Testis (tissue), 2 donors: ENCODE measurements at regions not wholly inside any gene's neighbourhood (a gene's known extent, or its start where the extent isn't known, plus 50 kb on each side); places are given as distances from the start of the nearest gene placed in this dataset.
"Not testable (repeated sequence)": the region's sequence is repeated elsewhere in the genome, so short reads cannot be mapped to it uniquely, and the experiment has no call there.

Experiments
- DNase-seq: peaks from one replicate; pipeline ENCODE4 v3.0.0-alpha.2; 2019
- H3K27ac ChIP-seq, 2 donors: fragments of 200-600 bp; sonication (generic); one replicate each; pipeline ENCODE4 v1.5.1; 2019
- H3K27me3 ChIP-seq: fragments of 200-600 bp; sonication (generic); one replicate; pipeline ENCODE4 v1.5.1; 2019
- H3K36me3 ChIP-seq: fragments of 200-600 bp; sonication (generic); one replicate; pipeline ENCODE4 v1.5.1; 2017; ENCODE audit warnings: low read depth; ENCODE audit errors: missing control alignments
- H3K4me1 ChIP-seq: fragments of 200-600 bp; sonication (generic); one replicate; pipeline ENCODE4 v1.5.1; 2019
- H3K4me3 ChIP-seq, 2 donors: fragments of 200-600 bp; sonication (generic); one replicate each; pipeline ENCODE4 v1.5.1; 2017 to 2019
- H3K9me3 ChIP-seq: fragments of 200-600 bp; sonication (generic); one replicate; pipeline ENCODE4 v1.5.1; 2017
- POLR2A ChIP-seq: fragments of 450-650 bp; IDR thresholded peaks from one replicate; pipeline ENCODE4 v1.6.1; 2017; ENCODE audit warnings: antibody characterized with exemption, mild to moderate bottlenecking, moderate library complexity
- WGBS, 2 donors: methylation state at CpG; one replicate each; pipeline ENCODE4 v1.1.5; 2018; 5-methylcytosine and 5-hydroxymethylcytosine counted together
- intact Hi-C: fragments of 100-400 bp; cut with DNase I; formaldehyde crosslinking; loops from one replicate; pipeline ENCODE4 v1.15.1; 2023; ENCODE audit warnings: low total_unique reads
- TF ChIP-seq, protein P1 (sequence below), 3 experiments: fragments of 450-650 bp in 2 of 3; fragments of 200-600 bp in 1 of 3; sonication (generic) in 1 of 3; IDR thresholded peaks; one replicate each; pipeline ENCODE4 v1.5.1; 2016 to 2019; ENCODE audit warnings: antibody characterized with exemption in 3 of 3, mild to moderate bottlenecking in 2 of 3, moderate library complexity in 1 of 3

DNA sequence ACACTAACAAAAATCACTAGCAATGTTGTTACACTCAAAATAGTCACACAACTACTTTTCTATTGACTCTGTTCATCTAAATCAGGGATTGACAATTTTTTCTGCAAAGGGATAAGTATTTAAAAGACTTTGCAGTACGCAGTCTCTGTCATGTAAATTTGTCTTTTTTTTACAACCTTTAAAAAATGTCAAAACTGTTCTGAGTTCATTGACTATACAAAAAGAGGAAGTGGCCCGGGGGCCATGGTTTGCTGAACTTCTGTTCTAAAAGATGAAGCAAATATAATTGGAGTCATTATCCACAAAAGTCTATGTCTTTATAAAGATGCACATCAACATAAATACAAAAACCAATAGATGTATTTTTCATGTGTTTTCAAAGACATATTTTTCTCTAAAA, 1310.3 kb downstream of the RPA4 start:
- no peak overlapping the region for H3K27ac ChIP-seq
- H3K4me3 ChIP-seq: no peak overlapping the region
- no peaks in the 10 kb centered on the region for H3K36me3 ChIP-seq
- no peaks in the 10 kb centered on the region for H3K4me1 ChIP-seq
- DNase-seq: no peak
- intact Hi-C loops: no loop called here
- H3K27me3 ChIP-seq: no peaks in the 10 kb centered on the region
- no peak for TF ChIP-seq POLR2A
- TF ChIP-seq, protein P1, sequence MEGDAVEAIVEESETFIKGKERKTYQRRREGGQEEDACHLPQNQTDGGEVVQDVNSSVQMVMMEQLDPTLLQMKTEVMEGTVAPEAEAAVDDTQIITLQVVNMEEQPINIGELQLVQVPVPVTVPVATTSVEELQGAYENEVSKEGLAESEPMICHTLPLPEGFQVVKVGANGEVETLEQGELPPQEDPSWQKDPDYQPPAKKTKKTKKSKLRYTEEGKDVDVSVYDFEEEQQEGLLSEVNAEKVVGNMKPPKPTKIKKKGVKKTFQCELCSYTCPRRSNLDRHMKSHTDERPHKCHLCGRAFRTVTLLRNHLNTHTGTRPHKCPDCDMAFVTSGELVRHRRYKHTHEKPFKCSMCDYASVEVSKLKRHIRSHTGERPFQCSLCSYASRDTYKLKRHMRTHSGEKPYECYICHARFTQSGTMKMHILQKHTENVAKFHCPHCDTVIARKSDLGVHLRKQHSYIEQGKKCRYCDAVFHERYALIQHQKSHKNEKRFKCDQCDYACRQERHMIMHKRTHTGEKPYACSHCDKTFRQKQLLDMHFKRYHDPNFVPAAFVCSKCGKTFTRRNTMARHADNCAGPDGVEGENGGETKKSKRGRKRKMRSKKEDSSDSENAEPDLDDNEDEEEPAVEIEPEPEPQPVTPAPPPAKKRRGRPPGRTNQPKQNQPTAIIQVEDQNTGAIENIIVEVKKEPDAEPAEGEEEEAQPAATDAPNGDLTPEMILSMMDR (IDR thresholded peaks at IDR 0.05): no peak
- no peaks in the 10 kb centered on the region for H3K9me3 ChIP-seq
- 82 to 92% methylated on average over 2 of the region's 2 CpGs for WGBS, 2 donors

DNA sequence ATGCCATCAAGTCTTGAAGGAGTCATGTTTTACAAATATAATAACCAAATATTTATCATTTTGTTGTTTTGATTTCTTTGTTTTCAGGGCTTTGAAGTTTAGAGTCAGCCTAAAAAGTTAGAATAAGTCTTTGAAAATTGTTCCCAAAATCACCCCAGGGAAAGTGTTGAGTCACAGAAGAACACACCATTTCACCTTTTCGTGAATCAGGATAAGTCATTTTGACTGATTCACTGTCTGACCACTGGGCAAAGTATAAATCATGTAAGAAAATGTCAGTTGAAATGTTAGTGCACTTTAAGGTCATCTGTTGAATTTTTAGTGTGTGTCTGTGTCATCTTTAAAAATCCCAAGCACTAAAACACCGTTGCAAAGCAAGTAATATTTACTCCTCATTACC, 1320.1 kb downstream of the RPA4 start:
- intact Hi-C loops: no loop called here

DNA sequence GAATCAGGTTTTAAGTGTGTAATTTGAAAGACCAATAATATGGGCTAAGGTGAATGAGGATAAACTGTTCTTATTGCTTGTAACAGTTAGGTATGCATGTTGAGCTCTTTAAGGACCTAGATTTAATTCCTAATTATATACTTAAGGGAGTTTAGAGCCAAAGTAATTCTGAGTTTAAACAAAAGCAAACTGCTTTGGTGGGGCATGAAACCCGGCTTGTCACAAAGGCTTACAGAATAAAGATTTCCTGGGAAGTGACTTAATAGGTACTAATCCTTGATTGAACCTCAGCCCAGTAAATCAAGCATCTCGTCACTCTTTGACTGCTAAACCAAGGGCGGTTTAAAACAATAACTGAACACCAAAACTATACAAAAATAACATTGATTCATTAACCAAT, 1324.2 kb downstream of the RPA4 start:
- no peak for DNase-seq
- Histone ChIP-seq H3K9me3 (no peaks in the 10 kb centered on the region), H3K27me3 (no peaks in the 10 kb centered on the region), H3K4me1 (no peaks in the 10 kb centered on the region), H3K36me3 (no peaks in the 10 kb centered on the region), H3K4me3 (no peak overlapping the region), H3K27ac (no peak overlapping the region)
- intact Hi-C loops: no loop called here
- TF ChIP-seq, protein P1 (IDR thresholded peaks at IDR 0.05): no peak
- TF ChIP-seq POLR2A: no peak
- WGBS, 2 donors: 93% methylated on average over 3 of the region's 3 CpGs

More for the DNA sequence above, 1320.1 kb downstream of the RPA4 start:
- H3K9me3 ChIP-seq: no peaks in the 10 kb centered on the region
- H3K36me3 ChIP-seq: no peaks in the 10 kb centered on the region
- no peak overlapping the region for H3K4me3 ChIP-seq
- H3K27ac ChIP-seq: no peak overlapping the region
- no peaks in the 10 kb centered on the region for H3K4me1 ChIP-seq
- 61 to 62% methylated on average over 2 of the region's 2 CpGs for WGBS, 2 donors
- TF ChIP-seq POLR2A: no peak
- TF ChIP-seq, protein P1 (IDR thresholded peaks at IDR 0.05): no peak
- no peaks in the 10 kb centered on the region for H3K27me3 ChIP-seq
- no peak for DNase-seq

DNA sequence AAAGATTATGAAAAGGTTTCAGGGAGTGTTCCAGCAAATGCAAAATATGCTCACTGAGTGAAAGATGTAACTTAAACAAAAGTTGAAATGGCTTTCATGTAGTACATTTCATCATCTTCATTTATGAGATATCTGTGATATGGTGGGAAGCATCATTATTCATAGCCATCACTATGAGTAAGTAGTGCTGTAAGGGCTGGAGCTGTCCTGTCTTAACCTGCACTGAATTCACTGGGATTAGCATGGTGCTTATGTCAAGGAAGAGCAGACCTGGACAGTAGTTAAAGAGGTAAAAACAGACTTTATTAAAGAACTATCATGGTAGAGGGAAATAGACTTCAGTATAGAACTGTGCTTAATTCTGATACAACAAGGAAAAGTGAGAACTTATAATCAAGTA, 1347.3 kb downstream of the RPA4 start:
- no peak for TF ChIP-seq POLR2A
- TF ChIP-seq, protein P1 (IDR thresholded peaks at IDR 0.05): no peak
- Histone ChIP-seq H3K27ac (no peak overlapping the region), H3K4me1 (no peaks in the 10 kb centered on the region), H3K36me3 (no peaks in the 10 kb centered on the region), H3K27me3 (no peaks in the 10 kb centered on the region), H3K9me3 (no peaks in the 10 kb centered on the region), H3K4me3 (no peak overlapping the region)
- DNase-seq: no peak
- intact Hi-C loops: no loop called here

DNA sequence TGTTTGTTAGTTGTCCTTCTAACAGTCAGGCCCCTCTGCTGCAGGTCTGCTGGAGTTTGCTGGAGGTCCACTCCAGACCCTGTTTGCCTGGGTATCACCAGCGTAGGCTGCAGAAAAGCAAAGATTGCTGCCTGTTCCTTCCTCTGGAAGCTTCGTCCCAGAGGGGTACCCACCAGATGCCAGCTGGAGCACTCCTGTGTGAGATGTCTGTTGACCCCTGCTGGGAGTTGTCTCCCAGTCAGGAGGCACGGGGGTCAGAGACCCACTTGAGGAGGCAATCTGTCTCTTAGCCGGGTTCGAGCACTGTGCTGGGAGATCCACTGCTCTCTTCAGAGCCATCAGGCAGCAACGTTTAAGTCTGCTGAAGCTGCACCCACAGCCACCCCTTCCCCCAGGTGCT, 1356.4 kb downstream of the RPA4 start:
- H3K9me3 ChIP-seq, DNase-seq, H3K27ac ChIP-seq, intact Hi-C loops, H3K4me1 ChIP-seq, H3K27me3 ChIP-seq, H3K4me3 ChIP-seq, H3K36me3 ChIP-seq: not testable (repeated sequence)
- 93 to 100% methylated on average over 2 to 6 of the region's 6 CpGs for WGBS, 2 donors
